ENCODE measurements at regions not wholly inside any gene's neighbourhood (a gene's known extent, or its start where the extent isn't known, plus 50 kb on each side); places are given as distances from the start of the nearest gene placed in this dataset.
"Not testable (repeated sequence)": the region's sequence is repeated elsewhere in the genome, so short reads cannot be mapped to it uniquely, and the experiment has no call there.

DNA sequence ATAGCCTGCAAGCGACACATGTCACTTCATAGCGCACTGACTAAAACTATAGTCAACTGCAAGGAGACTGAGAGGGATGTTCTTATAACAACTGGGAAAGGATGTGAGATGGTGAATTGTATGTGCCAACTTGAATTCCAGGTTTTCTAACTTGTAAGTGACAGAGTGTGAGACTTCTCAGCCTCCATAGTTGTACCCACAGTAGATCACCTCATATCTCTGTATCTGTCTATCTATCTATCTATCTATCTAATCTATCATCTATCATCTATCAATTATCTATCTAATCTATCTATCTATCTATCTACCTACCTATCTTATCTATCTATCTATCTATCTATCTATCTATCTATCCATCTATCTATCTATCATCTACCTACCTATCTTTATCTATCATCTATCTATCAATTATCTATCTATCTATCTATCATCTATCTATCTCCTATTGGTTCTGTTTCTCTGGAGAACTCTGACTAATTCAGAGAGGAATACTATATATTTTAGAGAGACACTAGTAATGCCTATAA, 162.3 kb downstream of the CTH start:
- CTCF ChIA-PET: no interaction called here
- no peaks in the 10 kb centered on the region for H3K4me1 Mint-ChIP-seq (ENCODE audit: low read depth)
- H3K27me3 Mint-ChIP-seq (ENCODE audit: low read depth): peaks cover 10% of the 10 kb centered on the region
- intact Hi-C loops (cut with micrococcal nuclease): no loop called here
- no peak overlapping the region for H3K27ac Mint-ChIP-seq
- no peaks in the 10 kb centered on the region for H3K36me3 Mint-ChIP-seq (ENCODE audit: low read depth)
- H3K4me3 Mint-ChIP-seq: no peak overlapping the region
- DNase-seq: no peak
- H3K9me3 Mint-ChIP-seq: no peaks in the 10 kb centered on the region

DNA sequence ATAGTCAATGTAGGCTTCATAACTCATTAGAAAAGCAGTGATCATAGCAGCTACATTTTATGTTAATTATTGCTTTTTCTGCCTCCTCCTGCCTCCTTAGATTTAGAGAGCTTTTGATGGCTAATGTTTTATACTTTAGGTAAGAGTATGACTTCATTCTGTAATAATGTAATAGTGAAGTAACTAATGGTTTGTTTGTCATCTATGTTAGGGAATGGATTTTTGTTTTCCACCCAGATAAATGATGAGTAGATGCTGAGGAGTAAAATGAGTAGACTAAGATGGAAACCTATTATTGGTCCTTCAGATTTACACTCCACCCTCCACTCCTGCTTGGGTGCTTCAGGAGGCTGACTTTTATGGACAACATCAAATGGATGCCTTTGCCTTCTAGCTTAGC, 170.6 kb downstream of the CTH start:
- Mint-ChIP-seq H3K27ac (no peak overlapping the region), H3K4me1 (ENCODE audit: low read depth) (no peaks in the 10 kb centered on the region), H3K27me3 (ENCODE audit: low read depth) (no peaks in the 10 kb centered on the region), H3K36me3 (ENCODE audit: low read depth) (no peaks in the 10 kb centered on the region), H3K4me3 (no peak overlapping the region), H3K9me3 (no peaks in the 10 kb centered on the region)
- intact Hi-C loops (cut with micrococcal nuclease): no loop called here
- CTCF ChIA-PET: no interaction called here
- no peak for DNase-seq

DNA sequence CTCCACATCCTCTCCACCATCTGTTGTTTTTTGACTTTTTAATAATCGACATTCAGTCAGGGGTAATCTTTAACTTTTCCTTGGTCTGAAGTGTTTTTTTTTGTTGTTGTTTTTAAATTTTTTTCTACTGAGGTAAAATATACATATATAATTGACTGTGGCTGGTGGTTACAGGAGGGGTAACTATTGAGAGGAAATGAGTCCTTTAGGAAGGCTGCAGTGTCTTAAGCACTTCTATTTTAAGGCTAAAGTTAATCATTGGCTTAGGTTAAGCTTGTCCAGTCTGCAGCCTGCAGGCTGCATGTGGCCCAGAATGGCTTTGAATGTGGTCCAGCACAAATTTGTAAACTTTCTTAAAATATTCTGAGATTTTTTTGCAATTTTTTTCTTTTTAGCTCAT, 172.5 kb downstream of the CTH start:
- H3K27me3 Mint-ChIP-seq (ENCODE audit: low read depth): no peaks in the 10 kb centered on the region
- H3K36me3 Mint-ChIP-seq (ENCODE audit: low read depth): no peaks in the 10 kb centered on the region
- CTCF ChIA-PET: no interaction called here
- intact Hi-C loops (cut with micrococcal nuclease): no loop called here
- no peaks in the 10 kb centered on the region for H3K9me3 Mint-ChIP-seq
- no peak overlapping the region for H3K27ac Mint-ChIP-seq
- H3K4me3 Mint-ChIP-seq: no peak overlapping the region
- no peaks in the 10 kb centered on the region for H3K4me1 Mint-ChIP-seq (ENCODE audit: low read depth)
- DNase-seq: no peak

DNA sequence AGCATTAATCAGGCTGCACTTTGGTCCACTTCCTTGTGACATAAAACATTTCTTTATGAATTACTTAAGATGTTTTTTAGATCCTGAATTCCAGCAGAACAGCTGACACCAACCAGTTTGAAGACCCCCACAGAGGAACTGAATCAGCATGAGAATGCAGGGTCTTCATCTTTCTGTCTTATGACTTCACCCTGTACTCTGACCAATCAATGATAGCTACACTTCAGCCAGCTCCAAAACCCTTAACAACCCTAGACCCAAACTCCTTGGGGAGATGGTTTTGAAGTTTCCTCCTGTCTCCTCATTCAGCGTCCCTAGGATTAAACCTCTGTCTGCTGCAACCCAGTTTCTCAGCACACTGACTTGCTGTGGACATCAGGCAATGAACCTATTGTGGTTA, 175.0 kb downstream of the CTH start:
- no peak overlapping the region for H3K4me3 Mint-ChIP-seq
- intact Hi-C loops (cut with micrococcal nuclease): no loop called here
- no peaks in the 10 kb centered on the region for H3K27me3 Mint-ChIP-seq (ENCODE audit: low read depth)
- H3K27ac Mint-ChIP-seq: no peak overlapping the region
- H3K9me3 Mint-ChIP-seq: no peaks in the 10 kb centered on the region
- CTCF ChIA-PET: no interaction called here
- no peak for DNase-seq
- no peaks in the 10 kb centered on the region for H3K4me1 Mint-ChIP-seq (ENCODE audit: low read depth)
- H3K36me3 Mint-ChIP-seq (ENCODE audit: low read depth): no peaks in the 10 kb centered on the region

- H3K4me3 Mint-ChIP-seq: no peak overlapping the region
- DNase-seq: no peak
- CTCF ChIA-PET: no interaction called here
- H3K27me3 Mint-ChIP-seq (ENCODE audit: low read depth): no peaks in the 10 kb centered on the region
- intact Hi-C loops (cut with micrococcal nuclease): no loop called here
- no peak overlapping the region for H3K27ac Mint-ChIP-seq
- no peaks in the 10 kb centered on the region for H3K9me3 Mint-ChIP-seq
- no peaks in the 10 kb centered on the region for H3K36me3 Mint-ChIP-seq (ENCODE audit: low read depth)
- no peaks in the 10 kb centered on the region for H3K4me1 Mint-ChIP-seq (ENCODE audit: low read depth)
Observed at GRCh38 chr1:70587872-70588366, 176.9 kb downstream of the CTH start.

GRCh38 chr1:70593551-70593950, 182.5 kb downstream of the CTH start:
- H3K27me3 Mint-ChIP-seq (ENCODE audit: low read depth); H3K27ac Mint-ChIP-seq; intact Hi-C loops (cut with micrococcal nuclease); DNase-seq; H3K4me3 Mint-ChIP-seq; CTCF ChIA-PET; H3K4me1 Mint-ChIP-seq (ENCODE audit: low read depth); H3K36me3 Mint-ChIP-seq (ENCODE audit: low read depth); H3K9me3 Mint-ChIP-seq: not testable (repeated sequence)

DNA sequence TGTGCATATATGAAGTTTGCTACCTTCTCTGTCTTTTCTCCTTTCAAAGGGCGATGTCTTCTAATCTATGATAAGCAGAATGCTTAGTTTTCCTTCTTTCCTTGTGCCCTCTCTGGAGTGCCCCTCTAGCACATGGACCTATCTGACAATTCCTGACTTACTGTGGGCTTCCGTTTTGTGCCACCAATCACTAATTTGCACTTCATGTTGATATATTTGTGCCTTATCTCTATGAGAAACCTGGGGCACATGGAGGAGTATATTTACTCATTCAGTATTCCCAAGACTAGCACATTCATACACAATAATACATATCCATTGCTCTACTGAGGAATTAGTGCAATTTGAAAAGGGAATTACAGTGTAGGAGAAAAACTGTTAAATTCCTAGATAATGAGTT, 197.7 kb downstream of the CTH start:
- H3K4me3 Mint-ChIP-seq: no peak overlapping the region
- no peak overlapping the region for H3K27ac Mint-ChIP-seq
- peaks cover 6% of the 10 kb centered on the region for H3K27me3 Mint-ChIP-seq (ENCODE audit: low read depth)
- H3K4me1 Mint-ChIP-seq (ENCODE audit: low read depth): no peaks in the 10 kb centered on the region
- H3K36me3 Mint-ChIP-seq (ENCODE audit: low read depth): no peaks in the 10 kb centered on the region
- intact Hi-C loops (cut with micrococcal nuclease): no loop called here
- DNase-seq: no peak
- CTCF ChIA-PET: no interaction called here
- H3K9me3 Mint-ChIP-seq: no peaks in the 10 kb centered on the region

- CTCF ChIA-PET; H3K27me3 Mint-ChIP-seq (ENCODE audit: low read depth); intact Hi-C loops (cut with micrococcal nuclease); H3K4me1 Mint-ChIP-seq (ENCODE audit: low read depth); DNase-seq; H3K9me3 Mint-ChIP-seq; H3K36me3 Mint-ChIP-seq (ENCODE audit: low read depth); H3K27ac Mint-ChIP-seq; H3K4me3 Mint-ChIP-seq: not testable (repeated sequence)
Observed at GRCh38 chr1:70610164-70610563, 199.1 kb downstream of the CTH start.

DNA sequence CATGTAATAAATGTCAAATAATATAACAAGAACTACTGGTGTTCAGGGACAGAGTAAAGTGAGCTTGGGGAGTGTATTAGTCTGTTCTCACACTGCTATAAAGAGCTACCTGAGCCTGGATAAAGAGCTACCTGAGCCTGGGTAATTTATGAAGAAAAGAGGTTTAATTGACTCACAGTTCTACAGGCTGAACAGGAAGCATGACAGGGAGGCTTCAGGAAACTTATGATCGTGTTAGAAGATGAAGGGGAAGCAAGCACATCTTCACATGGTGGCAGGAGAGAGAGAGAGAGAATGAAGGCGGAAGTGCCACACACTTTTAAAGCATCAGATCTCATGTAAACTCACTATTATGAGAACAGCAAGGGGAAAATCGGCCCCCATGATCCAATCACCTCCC, 205.9 kb downstream of the CTH start:
- H3K36me3 Mint-ChIP-seq (ENCODE audit: low read depth): no peaks in the 10 kb centered on the region
- CTCF ChIA-PET: no interaction called here

DNA sequence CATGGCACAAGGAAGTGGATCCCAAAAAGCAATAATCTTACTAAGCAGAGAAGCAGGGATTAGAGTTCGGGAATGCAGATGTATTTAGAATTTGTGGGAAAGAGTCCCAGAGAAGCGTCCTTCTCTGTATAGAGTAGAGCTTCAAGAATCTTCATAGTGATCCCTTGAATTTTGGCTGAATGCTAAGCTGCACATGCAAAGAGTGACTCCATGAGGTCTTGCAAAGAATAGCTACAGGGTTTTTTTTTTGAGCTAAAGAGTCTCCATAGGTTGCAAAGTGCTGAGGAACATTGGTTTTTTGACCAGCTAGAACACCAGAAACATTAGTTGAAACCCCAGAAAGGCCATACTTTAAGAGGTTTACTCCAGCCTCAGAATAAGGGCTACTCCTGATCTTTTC, 206.7 kb downstream of the CTH start:
- H3K27ac Mint-ChIP-seq: no peak overlapping the region
- DNase-seq: no peak
- H3K4me1 Mint-ChIP-seq (ENCODE audit: low read depth): no peaks in the 10 kb centered on the region
- H3K4me3 Mint-ChIP-seq: no peak overlapping the region
- CTCF ChIA-PET: no interaction called here
- intact Hi-C loops (cut with micrococcal nuclease): no loop called here
- no peaks in the 10 kb centered on the region for H3K36me3 Mint-ChIP-seq (ENCODE audit: low read depth)
- H3K27me3 Mint-ChIP-seq (ENCODE audit: low read depth): no peaks in the 10 kb centered on the region
- peaks cover 6% of the 10 kb centered on the region for H3K9me3 Mint-ChIP-seq

More for the DNA sequence above, 205.9 kb downstream of the CTH start:
- no peak overlapping the region for H3K4me3 Mint-ChIP-seq
- H3K27me3 Mint-ChIP-seq (ENCODE audit: low read depth): no peaks in the 10 kb centered on the region
- H3K9me3 Mint-ChIP-seq: peaks cover 6% of the 10 kb centered on the region
- intact Hi-C loops (cut with micrococcal nuclease): no loop called here
- DNase-seq: no peak
- no peak overlapping the region for H3K27ac Mint-ChIP-seq
- H3K4me1 Mint-ChIP-seq (ENCODE audit: low read depth): no peaks in the 10 kb centered on the region

DNA sequence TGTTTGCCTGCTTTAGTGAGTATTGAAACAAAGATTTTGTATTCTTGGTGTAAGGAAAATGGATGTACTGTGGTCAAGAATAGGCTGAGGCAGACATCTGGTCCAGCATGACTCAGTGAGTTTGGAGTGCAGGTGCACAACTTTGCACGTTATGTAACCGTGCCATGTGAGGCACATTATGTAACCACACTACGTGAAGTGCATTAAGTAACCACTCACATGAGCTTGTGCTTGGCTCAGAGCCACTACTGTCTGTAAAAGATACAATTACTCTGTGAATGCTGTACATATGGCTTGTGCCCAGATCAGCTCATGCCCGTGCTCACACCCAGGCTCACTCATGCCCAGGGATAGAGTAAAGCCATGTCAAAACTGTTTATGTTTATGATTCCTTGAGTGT, 216.8 kb downstream of the CTH start:
- intact Hi-C loops (cut with micrococcal nuclease): no loop called here
- no peak for DNase-seq
- CTCF ChIA-PET: no interaction called here
- H3K27ac Mint-ChIP-seq: no peak overlapping the region
- peaks cover 2% of the 10 kb centered on the region for H3K27me3 Mint-ChIP-seq (ENCODE audit: low read depth)
- H3K4me3 Mint-ChIP-seq: no peak overlapping the region
- no peaks in the 10 kb centered on the region for H3K4me1 Mint-ChIP-seq (ENCODE audit: low read depth)
- H3K36me3 Mint-ChIP-seq (ENCODE audit: low read depth): no peaks in the 10 kb centered on the region
- no peaks in the 10 kb centered on the region for H3K9me3 Mint-ChIP-seq

DNA sequence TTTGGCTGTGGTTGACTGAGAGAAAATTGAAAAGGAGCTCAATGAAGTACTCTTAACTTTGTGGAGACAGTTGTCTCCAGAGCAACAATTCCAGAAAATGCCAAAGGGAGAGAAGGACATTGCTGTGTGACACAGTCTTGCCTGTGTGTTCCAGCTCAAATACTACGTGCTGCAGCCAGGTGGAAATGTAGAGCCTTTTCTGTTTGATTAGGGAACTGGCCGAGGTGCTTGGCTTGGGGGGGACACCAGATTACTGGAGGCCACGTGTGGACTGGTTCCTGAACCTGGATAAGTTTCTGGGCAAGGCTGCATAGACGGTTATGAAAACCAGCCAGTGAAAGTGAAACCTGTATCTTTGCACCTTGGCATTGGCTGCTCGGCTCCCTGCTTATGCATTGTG, 217.9 kb downstream of the CTH start:
- intact Hi-C loops (cut with micrococcal nuclease): no loop called here
- Mint-ChIP-seq H3K27ac (no peak overlapping the region), H3K4me3 (no peak overlapping the region), H3K27me3 (ENCODE audit: low read depth) (peaks cover 2% of the 10 kb centered on the region), H3K36me3 (ENCODE audit: low read depth) (no peaks in the 10 kb centered on the region), H3K4me1 (ENCODE audit: low read depth) (no peaks in the 10 kb centered on the region), H3K9me3 (no peaks in the 10 kb centered on the region)
- DNase-seq: no peak
- CTCF ChIA-PET: interaction anchor here (0.6 kb wide), 1 partner anchor 150 kb away, joined by 3 read pairs; no protein-coding TSS in a partner anchor

- CTCF ChIA-PET: no interaction called here
- intact Hi-C loops (cut with micrococcal nuclease): no loop called here
- Mint-ChIP-seq H3K9me3 (no peaks in the 10 kb centered on the region), H3K27me3 (ENCODE audit: low read depth) (no peaks in the 10 kb centered on the region), H3K36me3 (ENCODE audit: low read depth) (no peaks in the 10 kb centered on the region), H3K27ac (no peak overlapping the region), H3K4me3 (no peak overlapping the region), H3K4me1 (ENCODE audit: low read depth) (no peaks in the 10 kb centered on the region)
- no peak for DNase-seq
Observed at GRCh38 chr1:70633004-70633403, 221.9 kb downstream of the CTH start.

GRCh38 chr1:70635868-70636267, 224.8 kb downstream of the CTH start:
- H3K4me1 Mint-ChIP-seq (ENCODE audit: low read depth): no peaks in the 10 kb centered on the region
- H3K27me3 Mint-ChIP-seq (ENCODE audit: low read depth): no peaks in the 10 kb centered on the region
- H3K4me3 Mint-ChIP-seq: no peak overlapping the region
- intact Hi-C loops (cut with micrococcal nuclease): no loop called here
- no peaks in the 10 kb centered on the region for H3K36me3 Mint-ChIP-seq (ENCODE audit: low read depth)
- no peaks in the 10 kb centered on the region for H3K9me3 Mint-ChIP-seq
- CTCF ChIA-PET: no interaction called here
- no peak overlapping the region for H3K27ac Mint-ChIP-seq
- DNase-seq: no peak

All from activated naive CD4-positive, alpha-beta T cell treated with anti-CD3 and anti-CD28 coated beads for 36 hours (primary cell).